ENCODE measurements at regions not wholly inside any gene's neighbourhood (a gene's known extent, or its start where the extent isn't known, plus 50 kb on each side); places are given as distances from the start of the nearest gene placed in this dataset.

- no peak for DNase-seq
Measured at GRCh38 chr6:169937389-169938261, 186.2 kb downstream of the ERMARD start.

- DNase-seq: no peak
Measured at GRCh38 chr6:169936355-169936975, 185.0 kb downstream of the ERMARD start.

- DNase-seq: no peak
Measured at GRCh38 chr6:169935861-169936260, 184.4 kb downstream of the ERMARD start.

- no peak for DNase-seq
Measured at GRCh38 chr6:169935348-169935718, 183.9 kb downstream of the ERMARD start.

GRCh38 chr6:169934699-169935347 lies 183.4 kb downstream of the ERMARD start:
- DNase-seq: no peak

GRCh38 chr6:169933839-169934698 lies 182.6 kb downstream of the ERMARD start:
- DNase-seq: no peak

- no peak for DNase-seq
Measured at GRCh38 chr6:169933251-169933821, 181.9 kb downstream of the ERMARD start.

- no peak for DNase-seq
Measured at GRCh38 chr6:169932491-169932890, 181.1 kb downstream of the ERMARD start.

GRCh38 chr6:169931261-169931660 lies 179.8 kb downstream of the ERMARD start:
- DNase-seq: no peak

GRCh38 chr6:169930799-169931198 lies 179.4 kb downstream of the ERMARD start:
- no peak for DNase-seq

- no peak for DNase-seq
Measured at GRCh38 chr6:169927711-169928110, 176.3 kb downstream of the ERMARD start.

- no peak for DNase-seq
Measured at GRCh38 chr6:169926617-169927417, 175.4 kb downstream of the ERMARD start.

GRCh38 chr6:169923468-169924464 lies 172.3 kb downstream of the ERMARD start:
- DNase-seq: no peak

- DNase-seq: no peak
Measured at GRCh38 chr6:169921853-169922824, 170.7 kb downstream of the ERMARD start.

GRCh38 chr6:169921217-169921616 lies 169.8 kb downstream of the ERMARD start:
- no peak for DNase-seq

GRCh38 chr6:169920359-169921020 lies 169.1 kb downstream of the ERMARD start:
- no peak for DNase-seq

GRCh38 chr6:169918954-169919549 lies 167.6 kb downstream of the ERMARD start:
- DNase-seq: no peak

Measured in NCI-H446 treated with DMSO at 0.1 percent for 48 hours (cell line).